HTR-8/SVneo (cell line): ENCODE measurements at regions not wholly inside any gene's neighbourhood (a gene's known extent, or its start where the extent isn't known, plus 50 kb on each side); places are given as distances from the start of the nearest gene placed in this dataset.

Experiments
- DNase-seq: peaks from one replicate; pipeline ENCODE4 v3.0.0; 2011; ENCODE audit warnings: low spot score, mixed read lengths; ENCODE audit not compliant: insufficient read length
- FAIRE-seq: peaks from 2 replicates; lab custom pipeline; 2011; peaks lifted over from hg19 to GRCh38; lab: Jason Lieb, UNC

GRCh38 chr4:189036906-189037305, 897.7 kb downstream of the TRIML1 start:
- no peak for FAIRE-seq

GRCh38 chr4:189046642-189047041, 894.0 kb upstream of the FRG1 start:
- FAIRE-seq (no peak), DNase-seq (peak; percentile 8)

More at GRCh38 chr4:189036906-189037305, 897.7 kb downstream of the TRIML1 start:
- DNase-seq, result no peak

- DNase-seq (no peak), FAIRE-seq (no peak)
Measured at GRCh38 chr4:189048119-189048518, 892.6 kb upstream of the FRG1 start.

- DNase-seq (no peak), FAIRE-seq (no peak)
Measured at GRCh38 chr4:189049682-189050081, 891.0 kb upstream of the FRG1 start.

GRCh38 chr4:189050643-189051042, 890.0 kb upstream of the FRG1 start:
- DNase-seq (no peak), FAIRE-seq (no peak)

GRCh38 chr4:189053621-189054020, 887.1 kb upstream of the FRG1 start:
- DNase-seq, result no peak
- FAIRE-seq, result no peak

GRCh38 chr4:189060104-189060503, 880.6 kb upstream of the FRG1 start:
- no peak for DNase-seq
- no peak for FAIRE-seq

- FAIRE-seq (no peak), DNase-seq (no peak)
Measured at GRCh38 chr4:189062047-189062820, 878.4 kb upstream of the FRG1 start.

GRCh38 chr4:189069772-189070171, 870.9 kb upstream of the FRG1 start:
- DNase-seq (no peak), FAIRE-seq (no peak)

- FAIRE-seq (no peak), DNase-seq (no peak)
Measured at GRCh38 chr4:189071241-189071640, 869.4 kb upstream of the FRG1 start.

GRCh38 chr4:189073739-189074138, 866.9 kb upstream of the FRG1 start:
- no peak for DNase-seq
- FAIRE-seq, result no peak

GRCh38 chr4:189081826-189082225, 858.8 kb upstream of the FRG1 start:
- FAIRE-seq, result no peak

GRCh38 chr4:189083769-189084168, 856.9 kb upstream of the FRG1 start:
- FAIRE-seq (no peak), DNase-seq (no peak)

More at GRCh38 chr4:189081826-189082225, 858.8 kb upstream of the FRG1 start:
- DNase-seq, result no peak

- FAIRE-seq (no peak), DNase-seq (no peak)
Measured at GRCh38 chr4:189084671-189085070, 856.0 kb upstream of the FRG1 start.

- FAIRE-seq (no peak), DNase-seq (no peak)
Measured at GRCh38 chr4:189087971-189088370, 852.7 kb upstream of the FRG1 start.

- FAIRE-seq (no peak), DNase-seq (no peak)
Measured at GRCh38 chr4:189088780-189089179, 851.9 kb upstream of the FRG1 start.

- peak; percentile 54 for DNase-seq
- FAIRE-seq, result no peak
Measured at GRCh38 chr4:189090174-189090814, 850.4 kb upstream of the FRG1 start.

GRCh38 chr4:189092581-189092980, 848.1 kb upstream of the FRG1 start:
- peak; percentile 41 for DNase-seq
- peak; percentile 71 for FAIRE-seq

- no peak for FAIRE-seq
Measured at GRCh38 chr4:189096108-189096507, 844.6 kb upstream of the FRG1 start.

GRCh38 chr4:189096717-189097116, 844.0 kb upstream of the FRG1 start:
- FAIRE-seq (no peak), DNase-seq (no peak)

More at GRCh38 chr4:189096108-189096507, 844.6 kb upstream of the FRG1 start:
- DNase-seq, result no peak

GRCh38 chr4:189098932-189099696, 841.6 kb upstream of the FRG1 start:
- FAIRE-seq, result no peak
- no peak for DNase-seq
